Right cardiac atrium (tissue), 5 donors: ENCODE measurements at regions not wholly inside any gene's neighbourhood (a gene's known extent, or its start where the extent isn't known, plus 50 kb on each side); places are given as distances from the start of the nearest gene placed in this dataset.

ENCODE experiments used
- ATAC-seq, 2 donors: fragments of 200-7000 bp; cut with Tn5 transposase; one replicate each; pipeline versions ENCODE4 v1.8.0 to v1.9.1; 2020; ENCODE audit warnings: moderate library complexity in 2 of 2, mild to moderate bottlenecking in 1 of 2
- DNase-seq, 3 donors: peaks; one replicate each; pipeline ENCODE4 v3.0.0-alpha.2; 2020
- H3K27ac ChIP-seq: one replicate; pipeline ENCODE4 v1.5.1; 2013; ENCODE audit warnings: mild to moderate bottlenecking, low read length, control low read depth, moderate library complexity
- H3K27me3 ChIP-seq: one replicate; pipeline ENCODE4 v1.6.1; 2013; ENCODE audit not compliant: control insufficient read depth, insufficient read depth
- H3K4me1 ChIP-seq: one replicate; pipeline ENCODE4 v1.6.1; 2013; ENCODE audit warnings: low read length; ENCODE audit not compliant: control insufficient read depth, insufficient read depth
- H3K4me3 ChIP-seq: one replicate; pipeline ENCODE4 v1.5.1; 2013; ENCODE audit warnings: low read length, control low read depth
- H3K9me3 ChIP-seq: one replicate; pipeline ENCODE4 v1.6.1; 2013; ENCODE audit warnings: low read length; ENCODE audit not compliant: control insufficient read depth
- WGBS: extraction: QIAGEN DNeasy Blood & Tissue Kit; methylation state at CpG from one replicate; pipeline ENCODE4 v1.1.7; 2013; 5-methylcytosine and 5-hydroxymethylcytosine counted together
- intact Hi-C, 4 donors: fragments of 100-400 bp; cut with DNase I; formaldehyde crosslinking; loops; one replicate each; pipeline versions ENCODE4 v1.11.0 to v1.14.0; 2022 to 2023
- donor health status: healthy with polysubstance abuse.
- donor health status: DM: no; HTN: yes; CAD: no.
- donor health status: DM: no; HTN: no; CAD: no.
- donor health status: DM: no; HTN: yes; CAD: no; lungs with severe emphysema.
- donor health status: DM: yes; HTN: yes; CAD: no.

DNA sequence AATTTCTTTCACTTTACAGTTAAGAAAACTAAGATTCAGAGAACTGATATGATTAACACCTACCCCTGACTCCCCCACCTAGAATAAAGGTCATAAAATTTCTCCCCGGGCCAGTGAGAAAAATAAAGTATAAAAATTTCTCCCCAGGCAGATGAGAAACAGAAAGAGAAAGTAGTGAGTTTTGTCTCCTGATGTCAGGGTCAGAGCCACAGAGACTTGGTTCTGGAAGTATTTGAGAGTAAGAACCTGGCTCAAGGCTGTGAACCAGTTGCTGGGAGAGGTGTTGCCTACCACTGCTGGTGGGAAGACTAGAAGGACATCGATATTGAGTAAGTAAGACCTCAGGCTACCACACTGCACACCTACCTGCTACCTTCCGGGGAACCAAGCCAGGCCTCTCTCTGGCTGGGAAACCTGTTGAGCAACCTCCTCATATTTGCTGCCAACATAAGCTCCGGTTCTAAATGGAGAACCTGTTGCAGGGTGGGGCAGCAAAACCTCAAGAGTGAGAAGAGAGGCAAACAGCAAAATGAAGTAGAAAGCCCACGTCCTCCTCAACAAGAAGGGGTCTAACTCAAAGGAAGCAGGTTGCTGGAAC is 104.2 kb upstream of the PUDP start:
- H3K4me1 ChIP-seq, result no peaks in the 10 kb centered on the region
- ATAC-seq (no peak), DNase-seq (no peak)
- H3K4me3 ChIP-seq, result no peak overlapping the region
- intact Hi-C loops, result no loop called here
- no peaks in the 10 kb centered on the region for H3K27me3 ChIP-seq
- 86% methylated on average over 5 of the region's 5 CpGs for WGBS
- no peak overlapping the region for H3K27ac ChIP-seq
- H3K9me3 ChIP-seq, result no peaks in the 10 kb centered on the region

DNA sequence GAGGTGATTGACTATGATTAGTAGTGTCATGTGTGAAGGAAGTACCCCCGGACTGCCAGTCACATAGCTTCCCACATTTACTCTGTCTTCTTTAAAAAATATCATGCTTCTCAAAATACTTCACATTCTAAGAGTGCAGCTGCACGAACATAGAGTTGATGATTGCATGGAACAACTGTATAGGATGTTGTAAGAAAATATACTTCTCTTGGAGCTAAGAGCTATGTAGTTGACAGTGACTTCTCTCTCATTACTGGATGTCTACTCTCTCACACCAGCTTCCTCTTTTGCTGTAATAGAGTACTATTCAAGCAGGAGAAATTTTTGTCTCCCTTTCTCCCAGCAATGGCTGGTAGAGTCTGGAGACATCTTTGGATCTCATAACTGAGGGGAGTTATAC is 99.4 kb upstream of the PUDP start:
- no peaks in the 10 kb centered on the region for H3K9me3 ChIP-seq
- DNase-seq (no peak), ATAC-seq (no peak)
- no peaks in the 10 kb centered on the region for H3K27me3 ChIP-seq
- no peaks in the 10 kb centered on the region for H3K4me1 ChIP-seq
- 78% methylated on average over 2 of the region's 2 CpGs for WGBS
- intact Hi-C loops, result no loop called here
- no peak overlapping the region for H3K4me3 ChIP-seq
- no peak overlapping the region for H3K27ac ChIP-seq

DNA sequence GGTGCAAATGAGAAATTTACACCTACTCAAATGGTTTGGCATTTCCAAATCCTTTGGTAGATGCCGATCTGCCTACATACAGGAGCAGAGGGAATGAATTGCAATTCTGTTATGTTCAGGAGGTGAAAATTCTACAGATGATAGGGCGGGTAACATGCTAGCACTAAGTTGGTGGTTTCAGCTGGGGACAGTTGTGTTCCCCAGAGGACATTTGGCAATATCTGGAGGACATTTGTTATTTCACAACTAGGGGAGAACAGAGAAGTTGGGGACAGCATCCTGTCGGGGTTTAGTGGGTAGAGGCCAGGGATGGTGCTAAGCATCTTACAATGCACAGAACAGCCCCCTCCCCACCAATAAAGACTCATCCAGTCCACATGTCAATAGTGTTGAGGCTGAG is 96.5 kb upstream of the PUDP start:
- 78% methylated on average over 3 of the region's 3 CpGs for WGBS
- no peak for ATAC-seq
- no peaks in the 10 kb centered on the region for H3K9me3 ChIP-seq
- intact Hi-C loops, result no loop called here
- no peaks in the 10 kb centered on the region for H3K4me1 ChIP-seq
- DNase-seq, result no peak
- no peak overlapping the region for H3K27ac ChIP-seq
- H3K4me3 ChIP-seq, result no peak overlapping the region
- H3K27me3 ChIP-seq, result no peaks in the 10 kb centered on the region

- no peak for ATAC-seq
- H3K4me1 ChIP-seq, result no peaks in the 10 kb centered on the region
- H3K9me3 ChIP-seq, result no peaks in the 10 kb centered on the region
- H3K27me3 ChIP-seq, result no peaks in the 10 kb centered on the region
- intact Hi-C loops, result no loop called here
- H3K4me3 ChIP-seq, result no peak overlapping the region
- no peak overlapping the region for H3K27ac ChIP-seq
- 94% methylated on average over 1 of the region's 1 CpG for WGBS
- DNase-seq, result no peak
These were observed 94.7 kb upstream of the PUDP start for GRCh38 chrX:7242613-7243012.

DNA sequence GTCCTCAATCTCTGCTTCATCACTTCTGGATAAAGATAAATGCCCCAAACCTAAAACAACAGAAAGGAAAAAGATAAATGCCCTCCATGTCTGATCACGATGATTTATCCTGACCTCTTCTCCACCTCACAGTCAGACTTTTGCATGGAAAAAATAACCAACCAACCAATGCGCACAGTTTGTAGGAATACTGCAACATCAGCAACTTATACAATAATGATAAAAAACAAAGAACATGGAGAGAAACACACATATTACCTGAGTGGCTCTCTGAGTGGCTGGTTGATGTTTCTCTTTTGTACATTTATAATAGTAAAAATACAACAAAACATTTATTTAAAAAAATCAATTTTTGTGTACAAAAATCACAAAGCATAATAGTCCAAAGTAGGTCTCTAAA is 93.0 kb upstream of the PUDP start:
- DNase-seq, result no peak
- Histone ChIP-seq H3K4me1 (no peaks in the 10 kb centered on the region), H3K4me3 (no peak overlapping the region), H3K27me3 (no peaks in the 10 kb centered on the region), H3K9me3 (no peaks in the 10 kb centered on the region), H3K27ac (no peak overlapping the region)
- intact Hi-C loops, result no loop called here
- 89% methylated on average over 2 of the region's 2 CpGs for WGBS
- no peak for ATAC-seq

DNA sequence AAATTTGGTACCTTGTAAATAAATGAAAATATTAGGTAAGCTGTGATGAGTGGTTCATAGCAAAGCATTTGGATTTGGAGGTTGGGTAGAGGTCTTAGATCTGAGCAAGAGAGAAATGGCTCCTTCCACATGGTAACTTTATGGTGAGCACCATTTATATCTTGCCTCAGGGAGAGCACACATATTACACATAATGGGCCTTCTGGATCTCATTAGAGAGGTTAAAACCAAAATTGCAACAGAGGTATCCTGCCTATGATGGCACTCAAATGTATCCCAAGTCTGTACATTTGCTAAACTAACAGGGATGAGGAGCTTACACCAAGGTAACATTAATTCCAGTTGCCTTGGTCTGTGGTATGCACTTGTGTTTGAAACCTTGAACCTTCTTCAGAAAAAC is 87.1 kb upstream of the PUDP start:
- Histone ChIP-seq H3K4me3 (no peak overlapping the region), H3K9me3 (no peaks in the 10 kb centered on the region), H3K4me1 (no peaks in the 10 kb centered on the region), H3K27ac (no peak overlapping the region), H3K27me3 (no peaks in the 10 kb centered on the region)
- ATAC-seq (no peak), DNase-seq (no peak)
- intact Hi-C loops, result no loop called here

DNA sequence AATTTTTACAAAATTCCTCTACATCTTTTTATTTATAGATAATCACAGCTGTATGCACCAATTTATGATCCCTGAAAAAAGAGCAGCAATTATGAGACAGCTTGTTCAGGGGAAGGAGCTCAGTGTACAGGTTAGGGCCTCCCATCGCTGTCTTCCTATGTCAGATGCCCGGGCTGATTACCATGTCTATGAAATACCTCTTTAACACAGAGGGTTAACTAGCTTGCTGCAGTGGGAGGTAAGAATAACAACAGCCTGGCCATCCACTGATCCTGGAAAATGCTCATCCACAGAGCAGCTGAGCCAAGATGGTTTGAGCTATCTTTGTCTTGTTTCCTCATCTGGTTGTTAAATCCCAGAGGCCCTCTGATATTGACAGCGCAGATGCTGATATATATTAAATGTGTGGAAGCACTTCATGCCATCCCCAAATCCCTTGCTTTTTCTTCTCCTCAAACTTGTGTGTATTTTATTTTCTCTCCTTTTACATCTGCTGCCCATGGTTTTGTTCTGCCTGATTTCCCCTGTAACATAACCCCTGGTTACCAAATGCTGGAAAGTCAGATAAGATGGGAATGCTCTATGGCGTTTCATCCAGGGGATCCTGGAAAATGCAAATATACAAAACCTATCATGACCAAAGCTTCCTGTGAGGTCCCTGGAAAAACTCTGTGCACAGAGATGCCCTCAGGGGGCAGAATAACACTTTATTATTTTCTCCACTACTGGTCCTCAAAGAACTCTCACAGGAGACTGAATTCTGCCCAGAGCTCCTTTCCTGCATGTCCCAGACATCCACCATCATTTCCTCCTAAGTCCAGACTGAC is 85.8 kb upstream of the PUDP start:
- ATAC-seq (no peak), DNase-seq (no peak)
- intact Hi-C loops, result no loop called here
- Histone ChIP-seq H3K4me3 (no peak overlapping the region), H3K27ac (no peak overlapping the region), H3K9me3 (no peaks in the 10 kb centered on the region), H3K4me1 (no peaks in the 10 kb centered on the region), H3K27me3 (no peaks in the 10 kb centered on the region)
- WGBS, result 68% methylated on average over 4 of the region's 4 CpGs

DNA sequence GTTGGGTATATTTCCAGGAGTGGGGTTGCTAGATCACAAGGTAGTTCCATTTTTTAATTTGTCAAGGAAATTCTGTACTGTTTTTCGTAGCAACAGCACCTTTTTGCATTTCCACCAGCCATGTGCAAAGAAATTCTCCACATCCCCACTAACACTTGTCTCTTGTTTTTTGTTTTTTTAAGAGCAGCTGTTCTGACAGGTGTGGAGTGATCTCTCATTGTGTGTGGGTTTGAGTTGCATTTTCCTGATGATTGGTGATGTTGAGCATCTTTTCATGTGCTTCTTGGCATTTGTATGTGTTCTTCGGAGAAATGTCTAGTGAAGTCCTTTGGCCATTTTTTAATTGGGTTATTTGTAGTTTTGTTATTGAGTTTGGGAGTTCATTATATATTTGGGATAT is 80.3 kb upstream of the PUDP start:
- 97% methylated on average over 2 of the region's 2 CpGs for WGBS
- intact Hi-C loops, result no loop called here

DNA sequence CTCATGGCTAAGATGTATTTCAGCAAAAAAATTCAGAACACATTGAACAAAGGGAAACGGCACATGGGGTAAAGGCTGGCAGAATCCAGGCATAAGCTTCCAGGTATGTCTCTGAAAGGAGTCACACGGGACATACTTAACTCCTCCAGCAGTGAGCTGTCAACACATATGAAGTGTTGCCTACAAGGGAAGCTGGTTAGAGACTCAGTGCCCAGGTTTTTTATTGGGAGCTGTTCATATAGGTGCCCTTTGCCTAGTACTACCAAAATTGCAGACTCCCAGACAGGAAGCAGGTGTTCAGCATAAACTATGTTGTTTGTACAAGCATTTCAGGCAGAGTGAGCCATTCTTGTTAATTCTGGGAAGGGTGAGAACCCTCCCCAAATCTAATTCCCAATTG is 77.4 kb upstream of the PUDP start:
- Histone ChIP-seq H3K27me3 (no peaks in the 10 kb centered on the region), H3K4me1 (no peaks in the 10 kb centered on the region), H3K4me3 (no peak overlapping the region), H3K27ac (no peak overlapping the region), H3K9me3 (no peaks in the 10 kb centered on the region)
- intact Hi-C loops, result no loop called here
- DNase-seq, result no peak
- 53% methylated on average over 2 of the region's 2 CpGs for whole genome bisulfite sequencing
- ATAC-seq, result no peak

More for the DNA sequence above, 80.3 kb upstream of the PUDP start:
- Histone ChIP-seq H3K9me3 (no peaks in the 10 kb centered on the region), H3K4me1 (no peaks in the 10 kb centered on the region), H3K27ac (no peak overlapping the region), H3K27me3 (no peaks in the 10 kb centered on the region), H3K4me3 (no peak overlapping the region)
- DNase-seq (no peak), ATAC-seq (no peak)

GRCh38 chrX:7223271-7223670 is 75.3 kb upstream of the PUDP start:
- Histone ChIP-seq H3K4me1 (no peaks in the 10 kb centered on the region), H3K27ac (no peak overlapping the region), H3K9me3 (no peaks in the 10 kb centered on the region), H3K27me3 (no peaks in the 10 kb centered on the region), H3K4me3 (no peak overlapping the region)
- no peak for DNase-seq
- intact Hi-C loops, result no loop called here
- ATAC-seq, result no peak
- 97% methylated on average over 2 of the region's 2 CpGs for WGBS

DNA sequence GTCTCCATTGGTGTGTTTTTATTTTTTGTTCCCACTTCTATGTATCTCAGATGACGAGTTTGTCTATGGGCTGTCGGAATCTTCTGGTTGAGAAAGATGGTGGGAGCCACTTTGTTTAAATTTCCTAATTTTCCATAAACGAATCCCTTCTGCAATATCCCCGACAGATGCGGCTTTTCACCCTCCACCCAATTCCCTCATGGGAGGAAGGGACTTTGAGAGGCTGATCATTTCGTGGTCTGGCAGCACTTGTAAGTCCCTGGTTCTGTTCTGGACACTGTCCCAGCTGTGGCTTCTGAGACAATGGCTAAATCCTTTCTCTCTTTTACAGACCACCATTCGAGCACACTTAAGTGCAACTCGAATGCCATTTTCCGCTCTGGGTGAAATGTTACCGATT is 72.2 kb upstream of the PUDP start:
- intact Hi-C loops, result no loop called here
- Histone ChIP-seq H3K4me3 (no peak overlapping the region), H3K4me1 (no peaks in the 10 kb centered on the region), H3K9me3 (no peaks in the 10 kb centered on the region), H3K27ac (no peak overlapping the region), H3K27me3 (no peaks in the 10 kb centered on the region)
- ATAC-seq (no peak), DNase-seq (no peak)
- WGBS, result 91% methylated on average over 10 of the region's 10 CpGs
